ENCODE measurements at regions not wholly inside any gene's neighbourhood (a gene's known extent, or its start where the extent isn't known, plus 50 kb on each side); places are given as distances from the start of the nearest gene placed in this dataset.

DNA sequence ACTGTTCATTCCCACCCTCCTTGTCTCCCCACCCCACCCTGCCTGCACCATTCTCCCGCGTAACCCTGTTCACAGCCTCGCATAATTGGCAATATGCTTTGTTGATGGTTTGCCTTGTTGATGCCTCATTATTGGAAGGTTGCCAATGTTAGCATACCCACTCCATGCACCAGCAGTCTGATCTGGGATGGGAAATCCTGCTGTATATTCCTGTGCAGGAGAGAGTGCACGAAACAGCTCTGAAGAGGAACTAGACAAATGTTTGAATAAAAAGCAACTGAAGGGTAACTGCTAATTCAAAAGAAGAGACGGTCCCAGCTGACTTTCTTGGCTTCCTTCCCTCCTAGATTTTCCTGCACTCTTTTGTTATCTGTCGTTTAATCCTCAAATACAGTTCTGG, 271.7 kb upstream of the TLE4 start:
- intact Hi-C loops (cut with micrococcal nuclease) = no loop called here
- no peak for TF ChIP-seq JUN (IDR thresholded peaks at IDR 0.05; ENCODE audit: borderline replicate concordance, insufficient read depth, insufficient read length, low read depth)
- TF ChIP-seq, protein P1, sequence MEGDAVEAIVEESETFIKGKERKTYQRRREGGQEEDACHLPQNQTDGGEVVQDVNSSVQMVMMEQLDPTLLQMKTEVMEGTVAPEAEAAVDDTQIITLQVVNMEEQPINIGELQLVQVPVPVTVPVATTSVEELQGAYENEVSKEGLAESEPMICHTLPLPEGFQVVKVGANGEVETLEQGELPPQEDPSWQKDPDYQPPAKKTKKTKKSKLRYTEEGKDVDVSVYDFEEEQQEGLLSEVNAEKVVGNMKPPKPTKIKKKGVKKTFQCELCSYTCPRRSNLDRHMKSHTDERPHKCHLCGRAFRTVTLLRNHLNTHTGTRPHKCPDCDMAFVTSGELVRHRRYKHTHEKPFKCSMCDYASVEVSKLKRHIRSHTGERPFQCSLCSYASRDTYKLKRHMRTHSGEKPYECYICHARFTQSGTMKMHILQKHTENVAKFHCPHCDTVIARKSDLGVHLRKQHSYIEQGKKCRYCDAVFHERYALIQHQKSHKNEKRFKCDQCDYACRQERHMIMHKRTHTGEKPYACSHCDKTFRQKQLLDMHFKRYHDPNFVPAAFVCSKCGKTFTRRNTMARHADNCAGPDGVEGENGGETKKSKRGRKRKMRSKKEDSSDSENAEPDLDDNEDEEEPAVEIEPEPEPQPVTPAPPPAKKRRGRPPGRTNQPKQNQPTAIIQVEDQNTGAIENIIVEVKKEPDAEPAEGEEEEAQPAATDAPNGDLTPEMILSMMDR (IDR thresholded peaks at IDR 0.05; ENCODE audit: extremely low read depth in 1 of 2, insufficient read depth in 1 of 2, low read depth in 1 of 2, low read length in 2 of 2) = no peak
- H4K20me1 ChIP-seq (replicated peaks; ENCODE audit: control insufficient read depth, extremely low read depth, insufficient read depth, low read length) = no peaks in the 10 kb centered on the region
- no peak for FAIRE-seq
- no peaks in the 10 kb centered on the region for H3K79me2 ChIP-seq (ENCODE audit: control insufficient read depth, insufficient read depth, low read length)
- dilution Hi-C loops (cut with MboI; ENCODE audit: extremely low pct_ligation_motif_present, low sequenced_read_pairs) = no loop called here
- CTCF ChIA-PET = interaction anchor here (0.5 kb wide), 1 partner anchor 739 kb away, joined by 4 read pairs; no protein-coding TSS in a partner anchor
- H3K9me1 ChIP-seq (replicated peaks; ENCODE audit: control insufficient read depth, extremely low read depth, insufficient read depth, low read length) = no peaks in the 10 kb centered on the region
- H3K36me3 ChIP-seq (ENCODE audit: control insufficient read depth in 2 of 2, extremely low read depth in 1 of 2, insufficient read depth in 2 of 2, low read length in 2 of 2) = no peaks in the 10 kb centered on the region
- DNase-seq (ENCODE audit: low read depth, low spot score) = no peak
- BruUV-seq (replicated peaks) = no TSS peak
- no peak overlapping the region for H3K4me2 ChIP-seq (ENCODE audit: insufficient read depth, low read length)
- peaks cover 0 to 2% of the 10 kb centered on the region in 2 experiments for H3K27me3 ChIP-seq (ENCODE audit: control insufficient read depth in 2 of 2, insufficient read depth in 2 of 2, low read length in 2 of 2)
- POLR2A ChIA-PET = no interaction called here
- no peak overlapping the region for H3K9ac ChIP-seq (replicated peaks; ENCODE audit: extremely low read depth, insufficient read depth, low read length)
- no peaks in the 10 kb centered on the region for H3K4me1 ChIP-seq (ENCODE audit: control insufficient read depth, extremely low read depth, insufficient read depth, low read length)
- no peak overlapping the region for H2AFZ ChIP-seq (ENCODE audit: low read depth, low read length)
- no peak overlapping the region for H3K4me3 ChIP-seq (replicated peaks in 1 of 3; ENCODE audit: insufficient read depth in 1 of 3, low read depth in 1 of 3, low read length in 3 of 3)
- H3K9me3 ChIP-seq (replicated peaks; ENCODE audit: control insufficient read depth, insufficient read depth, low read length) = no peaks in the 10 kb centered on the region
- H3K27ac ChIP-seq (ENCODE audit: insufficient read depth, low read depth, low read length) = no peak overlapping the region

DNA sequence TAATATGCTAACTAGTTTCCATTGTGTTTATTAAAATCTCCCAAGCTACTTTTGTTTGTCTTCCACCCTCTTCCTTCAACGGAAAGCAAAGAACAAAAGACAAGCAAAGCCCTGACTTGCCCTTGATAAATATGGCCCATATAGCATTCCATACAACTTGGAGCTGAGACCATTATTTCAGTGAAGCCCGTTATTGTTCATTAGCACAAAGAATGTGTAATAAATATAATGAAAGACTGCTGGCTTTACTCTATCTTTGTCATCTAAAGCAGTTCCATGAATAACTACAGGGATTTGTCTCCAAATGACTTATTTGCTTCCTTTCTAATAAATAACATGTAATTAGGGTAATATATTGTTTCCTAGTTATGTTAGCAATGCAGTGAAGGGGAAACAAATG, 270.7 kb upstream of the TLE4 start:
- no peak overlapping the region for H3K9ac ChIP-seq (replicated peaks; ENCODE audit: extremely low read depth, insufficient read depth, low read length)
- no peaks in the 10 kb centered on the region for H3K9me3 ChIP-seq (replicated peaks; ENCODE audit: control insufficient read depth, insufficient read depth, low read length)
- H3K4me1 ChIP-seq (ENCODE audit: control insufficient read depth, extremely low read depth, insufficient read depth, low read length) = no peaks in the 10 kb centered on the region
- no peak overlapping the region for H3K27ac ChIP-seq (ENCODE audit: insufficient read depth, low read depth, low read length)
- no peak overlapping the region for H2AFZ ChIP-seq (ENCODE audit: low read depth, low read length)
- intact Hi-C loops (cut with micrococcal nuclease) = no loop called here
- TF ChIP-seq POLR2A (IDR thresholded peaks at IDR 0.05; ENCODE audit: low read depth, low read length) = no peak
- TF ChIP-seq JUN (IDR thresholded peaks at IDR 0.05; ENCODE audit: borderline replicate concordance, insufficient read depth, insufficient read length, low read depth) = no peak
- no peak for TF ChIP-seq FOS (IDR thresholded peaks at IDR 0.05; ENCODE audit: borderline replicate concordance, insufficient read depth, low read length)
- no peak for TF ChIP-seq EZH2 (IDR thresholded peaks at IDR 0.05; ENCODE audit: borderline replicate concordance, low read depth, low read length, severe bottlenecking)
- TF ChIP-seq, protein P1 (IDR thresholded peaks at IDR 0.05; ENCODE audit: extremely low read depth in 1 of 2, insufficient read depth in 1 of 2, low read depth in 1 of 2, low read length in 2 of 2) = no peak
- TF ChIP-seq MYC (IDR thresholded peaks at IDR 0.05; ENCODE audit: low read depth, low read length) = no peak
- TF ChIP-seq, protein P2, sequence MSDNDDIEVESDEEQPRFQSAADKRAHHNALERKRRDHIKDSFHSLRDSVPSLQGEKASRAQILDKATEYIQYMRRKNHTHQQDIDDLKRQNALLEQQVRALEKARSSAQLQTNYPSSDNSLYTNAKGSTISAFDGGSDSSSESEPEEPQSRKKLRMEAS (IDR thresholded peaks at IDR 0.05; ENCODE audit: insufficient read depth, insufficient read length) = no peak
- no peak for TF ChIP-seq POLR2AphosphoS5 (IDR thresholded peaks at IDR 0.05; ENCODE audit: insufficient read depth, low read depth, low read length)
- no peak for TF ChIP-seq GATA2 (IDR thresholded peaks at IDR 0.05; ENCODE audit: insufficient read depth, insufficient read length, low read depth, low read length)
- POLR2A ChIA-PET = no interaction called here
- H3K9me1 ChIP-seq (replicated peaks; ENCODE audit: control insufficient read depth, extremely low read depth, insufficient read depth, low read length) = no peaks in the 10 kb centered on the region
- DNase-seq (ENCODE audit: low read depth, low spot score) (no peak), FAIRE-seq (no peak)
- no peak overlapping the region for H3K4me3 ChIP-seq (replicated peaks in 1 of 3; ENCODE audit: insufficient read depth in 1 of 3, low read depth in 1 of 3, low read length in 3 of 3)
- dilution Hi-C loops (cut with MboI; ENCODE audit: extremely low pct_ligation_motif_present, low sequenced_read_pairs) = no loop called here
- H3K27me3 ChIP-seq (ENCODE audit: control insufficient read depth in 2 of 2, insufficient read depth in 2 of 2, low read length in 2 of 2) = peaks cover 0 to 2% of the 10 kb centered on the region in 2 experiments
- no peaks in the 10 kb centered on the region for H3K36me3 ChIP-seq (ENCODE audit: control insufficient read depth in 2 of 2, extremely low read depth in 1 of 2, insufficient read depth in 2 of 2, low read length in 2 of 2)
- BruUV-seq (replicated peaks) = no TSS peak
- H3K4me2 ChIP-seq (ENCODE audit: insufficient read depth, low read length) = no peak overlapping the region
- no peaks in the 10 kb centered on the region for H4K20me1 ChIP-seq (replicated peaks; ENCODE audit: control insufficient read depth, extremely low read depth, insufficient read depth, low read length)
- CTCF ChIA-PET = no interaction called here
- no peaks in the 10 kb centered on the region for H3K79me2 ChIP-seq (ENCODE audit: control insufficient read depth, insufficient read depth, low read length)
